IMR-90 (cell line): ENCODE measurements at regions not wholly inside any gene's neighbourhood (a gene's known extent, or its start where the extent isn't known, plus 50 kb on each side); places are given as distances from the start of the nearest gene placed in this dataset.

Source experiments
- CEBPB ChIP-seq: IDR thresholded peaks from 2 replicates; pipeline ENCODE4 v1.6.1; 2012; ENCODE audit warnings: low read depth, low read length, improper control_type of control experiment
- CTCF ChIP-seq: conservative IDR thresholded peaks from 2 replicates; pipeline ENCODE4 v1.5.1; 2012; ENCODE audit warnings: mild to moderate bottlenecking, low read depth, low read length, improper control_type of control experiment
- FOS ChIP-seq: fragments of 150-350 bp; IDR thresholded peaks from 2 replicates; pipeline ENCODE4 v1.6.1; 2016; ENCODE audit warnings: low read depth, low read length

DNA sequence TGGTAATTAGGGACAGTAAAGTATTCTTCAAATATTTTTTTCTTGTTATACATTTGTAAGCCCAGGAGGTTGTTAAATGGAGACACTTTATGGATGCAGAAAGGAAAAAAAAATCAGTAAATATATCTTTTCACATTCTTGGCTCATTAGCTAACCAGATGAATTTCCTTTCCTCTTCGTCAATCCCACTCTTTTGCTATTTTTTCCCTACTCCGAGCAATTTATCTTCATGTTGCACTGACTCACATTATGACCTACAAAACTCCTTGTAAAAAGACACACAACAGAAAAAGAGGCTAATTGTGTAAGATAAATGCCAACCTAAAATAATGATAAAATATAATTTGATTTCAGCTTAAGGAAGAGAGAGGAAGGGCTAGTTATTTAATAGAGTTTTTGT, 472.9 kb upstream of the ZNF337 start:
- TF ChIP-seq CTCF: no peak
- TF ChIP-seq FOS: no peak
- no peak for TF ChIP-seq CEBPB
